Astrocyte (in vitro differentiated cells and primary cell): ENCODE measurements at regions not wholly inside any gene's neighbourhood (a gene's known extent, or its start where the extent isn't known, plus 50 kb on each side); places are given as distances from the start of the nearest gene placed in this dataset.

Experiments used
- DNase-seq: peaks from one replicate; pipeline ENCODE4 v3.0.0-alpha.2; 2010; ENCODE audit warnings: low read depth
- FAIRE-seq: peaks from 2 replicates; lab custom pipeline; 2011; peaks lifted over from hg19 to GRCh38; lab: Jason Lieb, UNC
- H2AFZ ChIP-seq: 2 replicates; pipeline ENCODE4 v1.6.0; 2012; ENCODE audit warnings: low read depth, low read length, inconsistent platforms
- H3K27ac ChIP-seq: 2 replicates; pipeline ENCODE4 v1.5.1; 2011; ENCODE audit warnings: low read depth, low read length, inconsistent platforms
- H3K27me3 ChIP-seq: 2 replicates; pipeline ENCODE4 v1.6.0; 2011; ENCODE audit warnings: low read length, inconsistent platforms; ENCODE audit not compliant: insufficient read depth
- H3K36me3 ChIP-seq: 2 replicates; pipeline ENCODE4 v1.5.1; 2011; ENCODE audit warnings: low read length, inconsistent platforms; ENCODE audit not compliant: insufficient read depth
- H3K4me1 ChIP-seq: 2 replicates; pipeline ENCODE4 v1.5.1; 2011; ENCODE audit warnings: low read length, inconsistent platforms; ENCODE audit not compliant: insufficient read depth
- H3K4me2 ChIP-seq: 2 replicates; pipeline ENCODE4 v1.6.0; 2012; ENCODE audit warnings: low read length, inconsistent platforms
- H3K4me3 ChIP-seq: 2 replicates; pipeline ENCODE4 v1.5.1; 2011; ENCODE audit warnings: low read depth, mild to moderate bottlenecking, low read length, inconsistent platforms; ENCODE audit not compliant: insufficient read depth
- H3K79me2 ChIP-seq: 2 replicates; pipeline ENCODE4 v1.6.0; 2012; ENCODE audit warnings: mild to moderate bottlenecking, low read length, inconsistent platforms; ENCODE audit not compliant: insufficient read depth
- H3K9ac ChIP-seq: 2 replicates; pipeline ENCODE4 v1.6.0; 2012; ENCODE audit warnings: mild to moderate bottlenecking, low read length, inconsistent platforms
- H3K9me3 ChIP-seq: 2 replicates; pipeline ENCODE4 v1.5.1; 2012; ENCODE audit warnings: low read depth, mild to moderate bottlenecking, low read length, inconsistent platforms; ENCODE audit not compliant: insufficient read depth
- H4K20me1 ChIP-seq: 2 replicates; pipeline ENCODE4 v1.6.0; 2012; ENCODE audit warnings: low read length, inconsistent platforms; ENCODE audit not compliant: insufficient read depth
- H3K27ac Mint-ChIP-seq: one replicate; pipeline ENCODE4 v1.8.0; 2021; ENCODE audit warnings: mild to moderate bottlenecking, mixed read lengths; ENCODE audit not compliant: unreplicated experiment
- H3K27me3 Mint-ChIP-seq: one replicate; pipeline ENCODE4 v1.8.0; 2021; ENCODE audit warnings: low read depth, mixed read lengths; ENCODE audit not compliant: unreplicated experiment
- H3K36me3 Mint-ChIP-seq: one replicate; pipeline ENCODE4 v1.8.0; 2021; ENCODE audit warnings: low read depth, mixed read lengths; ENCODE audit not compliant: unreplicated experiment
- H3K4me1 Mint-ChIP-seq: one replicate; pipeline ENCODE4 v1.8.0; 2021; ENCODE audit warnings: low read depth, mixed read lengths; ENCODE audit not compliant: unreplicated experiment
- H3K4me3 Mint-ChIP-seq: one replicate; pipeline ENCODE4 v1.8.0; 2021; ENCODE audit warnings: mild to moderate bottlenecking, moderate library complexity, mixed read lengths; ENCODE audit not compliant: unreplicated experiment
- H3K9me3 Mint-ChIP-seq: one replicate; pipeline ENCODE4 v1.8.0; 2021; ENCODE audit warnings: mild to moderate bottlenecking, mixed read lengths; ENCODE audit not compliant: unreplicated experiment
- EZH2 ChIP-seq: IDR thresholded peaks from 2 replicates; pipeline ENCODE4 v1.6.1; 2012; ENCODE audit warnings: mild to moderate bottlenecking, low read length, inconsistent platforms; ENCODE audit not compliant: insufficient read depth
- TF ChIP-seq, protein P1 (sequence below): IDR thresholded peaks from 2 replicates; pipeline ENCODE4 v1.5.1; 2011; ENCODE audit warnings: low read depth, mild to moderate bottlenecking, inconsistent platforms, low read length, moderate library complexity; ENCODE audit not compliant: insufficient read depth

DNA sequence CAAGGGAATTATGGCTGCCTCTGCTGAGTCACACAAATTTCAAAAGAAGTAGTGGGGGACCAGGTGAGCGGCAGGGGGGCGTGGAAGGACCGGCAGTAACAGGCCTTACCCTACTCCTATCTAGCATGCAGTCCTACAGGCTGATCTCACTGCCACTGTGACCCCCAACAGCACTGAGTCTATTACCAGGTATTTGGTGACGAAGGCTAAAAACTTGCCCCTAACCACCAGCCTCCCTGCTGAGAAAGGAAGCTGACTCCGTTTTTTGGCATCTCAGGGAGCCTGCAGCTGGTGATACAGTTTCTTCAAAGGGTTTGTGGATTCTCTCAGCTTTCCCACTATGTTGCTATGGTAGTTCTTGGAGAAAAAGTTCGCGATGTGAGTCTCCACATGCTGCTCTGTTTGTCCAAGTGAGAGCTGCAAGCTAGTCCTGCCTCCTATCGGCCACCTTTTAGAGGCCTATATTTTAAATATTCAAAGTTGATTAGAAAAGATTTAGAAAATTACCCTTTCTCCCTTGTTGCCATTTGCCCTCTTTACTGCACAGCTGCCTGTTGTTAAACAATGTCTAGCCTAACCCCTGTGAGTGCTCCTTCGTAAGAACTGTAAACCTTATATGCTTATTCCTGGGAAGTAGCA is 57.1 kb upstream of the SLCO1B1 start:
- Histone ChIP-seq H3K4me1 (peaks cover 11% of the 10 kb centered on the region), H3K36me3 (no peaks in the 10 kb centered on the region), H3K4me3 (no peak overlapping the region), H3K4me2 (peak overlapping the region; percentile 72), H3K79me2 (no peaks in the 10 kb centered on the region), H3K9ac (peak overlapping the region; percentile 72), H3K27ac (peak overlapping the region; percentile 95), H4K20me1 (no peaks in the 10 kb centered on the region), H3K9me3 (no peaks in the 10 kb centered on the region), H2AFZ (peak overlapping the region; percentile 35), H3K27me3 (no peaks in the 10 kb centered on the region)
- Mint-ChIP-seq H3K4me1 (peaks cover 31% of the 10 kb centered on the region), H3K27ac (peak overlapping the region; percentile 95), H3K9me3 (peaks cover 4% of the 10 kb centered on the region), H3K4me3 (no peak overlapping the region), H3K27me3 (no peaks in the 10 kb centered on the region), H3K36me3 (peaks cover 1% of the 10 kb centered on the region)
- TF ChIP-seq, protein P1, sequence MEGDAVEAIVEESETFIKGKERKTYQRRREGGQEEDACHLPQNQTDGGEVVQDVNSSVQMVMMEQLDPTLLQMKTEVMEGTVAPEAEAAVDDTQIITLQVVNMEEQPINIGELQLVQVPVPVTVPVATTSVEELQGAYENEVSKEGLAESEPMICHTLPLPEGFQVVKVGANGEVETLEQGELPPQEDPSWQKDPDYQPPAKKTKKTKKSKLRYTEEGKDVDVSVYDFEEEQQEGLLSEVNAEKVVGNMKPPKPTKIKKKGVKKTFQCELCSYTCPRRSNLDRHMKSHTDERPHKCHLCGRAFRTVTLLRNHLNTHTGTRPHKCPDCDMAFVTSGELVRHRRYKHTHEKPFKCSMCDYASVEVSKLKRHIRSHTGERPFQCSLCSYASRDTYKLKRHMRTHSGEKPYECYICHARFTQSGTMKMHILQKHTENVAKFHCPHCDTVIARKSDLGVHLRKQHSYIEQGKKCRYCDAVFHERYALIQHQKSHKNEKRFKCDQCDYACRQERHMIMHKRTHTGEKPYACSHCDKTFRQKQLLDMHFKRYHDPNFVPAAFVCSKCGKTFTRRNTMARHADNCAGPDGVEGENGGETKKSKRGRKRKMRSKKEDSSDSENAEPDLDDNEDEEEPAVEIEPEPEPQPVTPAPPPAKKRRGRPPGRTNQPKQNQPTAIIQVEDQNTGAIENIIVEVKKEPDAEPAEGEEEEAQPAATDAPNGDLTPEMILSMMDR, result peak; percentile 48
- no peak for TF ChIP-seq EZH2
- DNase-seq (peak; percentile 87), FAIRE-seq (no peak)
